GM12878 (cell line): ENCODE measurements at regions not wholly inside any gene's neighbourhood (a gene's known extent, or its start where the extent isn't known, plus 50 kb on each side); places are given as distances from the start of the nearest gene placed in this dataset.

Experiments used
- ATAC-seq: fragments of 200-7000 bp; cut with Tn5 transposase; 3 replicates; pipeline ENCODE4 v1.9.1; 2020; ENCODE audit warnings: mild to moderate bottlenecking, moderate library complexity
- BruUV-seq: library from RNA; stranded (reverse); fragments of 400-500 nt; replicated peaks from 2 replicates; lab custom pipeline; 2021; lab: Mats Ljungman, UMichigan
- CTCF ChIA-PET: fragments of 300-600 bp; sonication (Branson Sonifier 250); formaldehyde crosslinking; extraction: SDS; loops from one replicate; lab custom pipeline; 2021; ENCODE audit warnings: inconsistent platforms; lab: Yijun Ruan, JAX
- POLR2A ChIA-PET: fragments of 350-600 bp; formaldehyde crosslinking; extraction: SDS; loops from one replicate; lab custom pipeline; 2021; ENCODE audit warnings: inconsistent platforms; lab: Charles Lee
- RAD21 ChIA-PET: fragments of 300-600 bp; sonication (Branson Sonifier 250); formaldehyde crosslinking; loops from one replicate; lab custom pipeline; 2023; ENCODE audit warnings: antibody characterized with exemption; ENCODE audit not compliant: unreplicated experiment; lab: Charles Lee
- SMC1A ChIA-PET: fragments of 300-600 bp; sonication (Branson Sonifier 250); formaldehyde crosslinking; loops from one replicate; lab custom pipeline; 2023; ENCODE audit not compliant: unreplicated experiment, uncharacterized antibody; lab: Charles Lee
- DNase-seq: peaks from one replicate; pipeline ENCODE4 v3.0.0-alpha.2; 2011; ENCODE audit warnings: low read depth, low spot score
- FAIRE-seq: peaks from 3 replicates; lab custom pipeline; 2011; peaks lifted over from hg19 to GRCh38; lab: Jason Lieb, UNC
- H2AFZ ChIP-seq: 2 replicates; pipeline ENCODE4 v1.6.0; 2011; ENCODE audit warnings: low read depth, low read length, control low read depth; ENCODE audit not compliant: control insufficient read depth
- H3K27ac ChIP-seq: 2 replicates; pipeline ENCODE4 v1.5.1; 2011; ENCODE audit warnings: control low read depth; ENCODE audit not compliant: control insufficient read depth, insufficient read depth
- H3K27me3 ChIP-seq, 2 experiments: replicated peaks in 1 of 2; 2 replicates each; pipeline versions ENCODE4 v1.6.0 to v1.6.1; 2011; ENCODE audit warnings: low read length in 1 of 2; ENCODE audit not compliant: control insufficient read depth in 2 of 2, insufficient read depth in 2 of 2
- H3K36me3 ChIP-seq, 2 experiments: 2 replicates each; pipeline ENCODE4 v1.5.1; 2011; ENCODE audit warnings: low read length in 1 of 2; ENCODE audit not compliant: control insufficient read depth in 2 of 2, insufficient read depth in 2 of 2
- H3K4me1 ChIP-seq: 2 replicates; pipeline ENCODE4 v1.6.1; 2011; ENCODE audit warnings: mild to moderate bottlenecking, low read length, moderate library complexity, mixed read lengths; ENCODE audit not compliant: control insufficient read depth, insufficient read depth
- H3K4me2 ChIP-seq: 2 replicates; pipeline ENCODE4 v1.6.0; 2011; ENCODE audit warnings: control low read depth; ENCODE audit not compliant: control insufficient read depth, insufficient read depth
- H3K4me3 ChIP-seq: fragments of 200-600 bp; sonication (generic); 2 replicates; pipeline ENCODE4 v1.5.1; 2016
- H3K79me2 ChIP-seq: 2 replicates; pipeline ENCODE4 v1.6.0; 2011; ENCODE audit warnings: low read length; ENCODE audit not compliant: control insufficient read depth, insufficient read depth
- H3K9ac ChIP-seq: 2 replicates; pipeline ENCODE4 v1.8.0; 2011; ENCODE audit warnings: low read length, control low read depth, mixed read lengths; ENCODE audit not compliant: control insufficient read depth, insufficient read depth
- H3K9me3 ChIP-seq: replicated peaks from 3 replicates; pipeline ENCODE4 v1.5.1; 2011; ENCODE audit warnings: mild to moderate bottlenecking, low read length; ENCODE audit not compliant: control insufficient read depth, insufficient read depth
- H4K20me1 ChIP-seq: 2 replicates; pipeline ENCODE4 v1.6.0; 2011; ENCODE audit not compliant: control insufficient read depth, insufficient read depth
- ATF3 ChIP-seq: IDR thresholded peaks from 2 replicates; pipeline ENCODE4 v1.6.1; 2011; ENCODE audit warnings: low read depth, mild to moderate bottlenecking, low read length, moderate library complexity, borderline replicate concordance; ENCODE audit errors: extremely low read depth
- ATF7 ChIP-seq: fragments of 450-650 bp; IDR thresholded peaks from 2 replicates; pipeline ENCODE4 v1.6.1; 2016; ENCODE audit warnings: low read depth, mild to moderate bottlenecking
- BMI1 ChIP-seq: fragments of 450-650 bp; IDR thresholded peaks from 2 replicates; pipeline ENCODE4 v1.6.1; 2016; ENCODE audit warnings: mild to moderate bottlenecking, moderate library complexity, borderline replicate concordance
- CBFB ChIP-seq: IDR thresholded peaks from 2 replicates; pipeline ENCODE4 v1.6.1; 2016; ENCODE audit warnings: antibody characterized with exemption, low read depth
- CREM ChIP-seq: IDR thresholded peaks from 2 replicates; pipeline ENCODE4 v1.6.1; 2014; ENCODE audit warnings: antibody characterized with exemption, low read depth
- IKZF1 ChIP-seq: fragments of 450-650 bp; conservative IDR thresholded peaks from 2 replicates; pipeline ENCODE4 v1.6.1; 2017; ENCODE audit warnings: antibody characterized with exemption, mild to moderate bottlenecking
- JUND ChIP-seq: IDR thresholded peaks from 2 replicates; pipeline ENCODE4 v1.6.1; 2012; ENCODE audit warnings: low read depth, mild to moderate bottlenecking, low read length, improper control_type of control experiment, moderate library complexity
- MEF2A ChIP-seq: IDR thresholded peaks from 2 replicates; pipeline ENCODE4 v1.6.1; 2011; ENCODE audit warnings: low read depth, mild to moderate bottlenecking, low read length, moderate library complexity; ENCODE audit not compliant: insufficient read depth
- NR2C1 ChIP-seq: fragments of 450-650 bp; IDR thresholded peaks from 2 replicates; pipeline ENCODE4 v1.6.1; 2017; ENCODE audit warnings: antibody characterized with exemption, mild to moderate bottlenecking, moderate library complexity
- POLR2AphosphoS5 ChIP-seq: IDR thresholded peaks from 2 replicates; pipeline ENCODE4 v1.6.1; 2011; ENCODE audit warnings: mild to moderate bottlenecking, low read length, inconsistent platforms
- WGBS: methylation state at CpG from one replicate; pipeline ENCODE4 v1.1.6; 2016; ENCODE audit warnings: low lambda C conversion rate; ENCODE audit not compliant: insufficient replicate concordance, insufficient coverage; ENCODE audit errors: missing lambda C conversion rate; 5-methylcytosine and 5-hydroxymethylcytosine counted together
- in situ Hi-C: fragments of 300-500 bp; cut with MboI; formaldehyde crosslinking; loops from 9 replicates; pipeline ENCODE4 v1.14.3; 2018; ENCODE audit warnings: mixed read lengths
- intact Hi-C: fragments of 100-400 bp; cut with micrococcal nuclease; formaldehyde crosslinking; loops from one replicate; pipeline ENCODE4 v1.14.2; 2022; ENCODE audit not compliant: unreplicated experiment

- H3K27me3 ChIP-seq = no peaks in the 10 kb centered on the region; a peak in 1 of 4 replicates
- H3K9me3 ChIP-seq = no peaks in the 10 kb centered on the region
- H3K9ac ChIP-seq = no peak overlapping the region
- H3K27ac ChIP-seq = no peak overlapping the region
- no peaks in the 10 kb centered on the region for H3K36me3 ChIP-seq
- H2AFZ ChIP-seq = no peak overlapping the region
- TF ChIP-seq ATF7 = no peak
- no peak for TF ChIP-seq BMI1
- no peak for TF ChIP-seq MEF2A
- no peak for TF ChIP-seq JUND
- TF ChIP-seq NR2C1 = no peak
- intact Hi-C loops (no loop called here), in situ Hi-C loops (no loop called here)
- ChIA-PET RAD21 (no interaction called here), CTCF (no interaction called here), SMC1A (no interaction called here), POLR2A (no interaction called here)
- H3K4me3 ChIP-seq = no peak overlapping the region
- no peaks in the 10 kb centered on the region for H3K4me1 ChIP-seq
- H3K79me2 ChIP-seq = no peaks in the 10 kb centered on the region
- no TSS peak for BruUV-seq
- FAIRE-seq (no peak), DNase-seq (no peak), ATAC-seq (no peak)
- no peaks in the 10 kb centered on the region for H4K20me1 ChIP-seq
- no peak overlapping the region for H3K4me2 ChIP-seq
- 0% methylated on average over 2 of the region's 2 CpGs for WGBS
Observed at GRCh38 chr13:30072818-30073186, 222.4 kb upstream of the UBL3 start.

GRCh38 chr13:30071969-30072817 is 221.8 kb upstream of the UBL3 start:
- ChIA-PET POLR2A (no interaction called here), SMC1A (interaction anchor here (1.9 kb wide), 1 partner anchor 149 kb away, joined by 4 read pairs; no protein-coding TSS in a partner anchor)

More at GRCh38 chr13:30071969-30072817, 221.8 kb upstream of the UBL3 start:
- Histone ChIP-seq H3K79me2 (no peaks in the 10 kb centered on the region), H3K27ac (no peak overlapping the region), H3K9me3 (no peaks in the 10 kb centered on the region), H3K27me3 (no peaks in the 10 kb centered on the region; a peak in 1 of 4 replicates), H3K4me3 (no peak overlapping the region), H3K4me1 (no peaks in the 10 kb centered on the region), H2AFZ (no peak overlapping the region), H3K4me2 (no peak overlapping the region), H4K20me1 (no peaks in the 10 kb centered on the region), H3K36me3 (no peaks in the 10 kb centered on the region), H3K9ac (no peak overlapping the region)
- FAIRE-seq (no peak), DNase-seq (no peak), ATAC-seq (no peak)
- CTCF ChIA-PET = no interaction called here
- BruUV-seq = no TSS peak
- RAD21 ChIA-PET = no interaction called here
- intact Hi-C loops (no loop called here), in situ Hi-C loops (no loop called here)
- TF ChIP-seq IKZF1 (no peak), CBFB (no peak), POLR2AphosphoS5 (no peak), ATF3 (no peak), CREM (no peak)
- 39% methylated on average over 10 of the region's 10 CpGs for WGBS
